SIG-M5 treated with dmso at 0.1 percent for 504 hours (cell line): ENCODE measurements at regions not wholly inside any gene's neighbourhood (a gene's known extent, or its start where the extent isn't known, plus 50 kb on each side); places are given as distances from the start of the nearest gene placed in this dataset.

Experiments
- DNase-seq: peaks from one replicate; lab custom pipeline; 2025; ENCODE audit not compliant: unreplicated experiment; lab: John Stamatoyannopoulos, UW

DNA sequence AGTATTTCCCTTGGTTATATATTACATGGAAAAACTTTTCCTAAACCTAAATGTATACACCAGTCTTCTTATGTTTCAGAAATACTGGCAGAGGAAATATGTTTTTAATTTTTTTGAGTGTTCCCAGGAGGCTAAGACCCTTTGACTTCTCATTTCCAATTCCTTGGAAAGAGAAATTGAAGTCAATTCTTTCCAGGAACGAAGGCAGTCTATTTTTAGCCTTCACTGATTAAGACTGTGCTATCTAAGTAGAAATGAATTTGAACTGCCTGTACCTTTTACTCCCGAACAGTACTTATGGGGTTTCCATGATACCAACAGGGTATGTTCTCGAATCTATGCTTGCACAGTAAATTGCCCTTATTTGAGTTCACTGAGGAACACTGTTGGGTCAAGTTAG lies 340.3 kb upstream of the CD180 start:
- no peak for DNase-seq

DNA sequence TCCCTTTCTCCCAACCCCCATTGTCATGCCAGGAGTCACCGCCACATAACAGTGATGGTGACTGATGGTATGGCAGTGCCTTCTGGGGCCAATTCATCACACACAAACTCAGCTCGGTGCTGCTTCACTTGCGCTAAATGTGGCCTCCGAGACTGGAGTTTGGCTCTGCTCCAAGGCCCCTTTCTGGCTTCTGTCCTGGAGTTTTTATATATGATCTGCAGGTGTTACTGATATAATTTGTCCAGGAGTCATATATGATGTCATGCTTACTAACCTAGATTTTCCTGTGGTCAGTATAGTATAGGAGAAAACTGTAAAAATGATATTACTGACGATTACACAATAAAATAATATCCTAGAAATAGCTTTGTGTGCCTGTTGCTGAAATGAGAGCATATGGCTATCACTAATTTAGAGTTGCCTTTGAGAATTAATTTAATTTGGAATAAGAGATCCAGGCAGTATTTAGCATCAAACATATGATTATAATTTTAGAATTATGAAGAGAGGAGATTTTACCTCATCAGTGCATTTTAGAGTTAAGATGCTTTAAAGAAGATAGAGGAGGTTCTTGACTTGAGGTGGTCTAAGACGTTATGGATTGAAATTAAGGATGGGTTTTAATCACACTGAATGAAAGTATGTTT lies 334.1 kb upstream of the CD180 start:
- DNase-seq: no peak

DNA sequence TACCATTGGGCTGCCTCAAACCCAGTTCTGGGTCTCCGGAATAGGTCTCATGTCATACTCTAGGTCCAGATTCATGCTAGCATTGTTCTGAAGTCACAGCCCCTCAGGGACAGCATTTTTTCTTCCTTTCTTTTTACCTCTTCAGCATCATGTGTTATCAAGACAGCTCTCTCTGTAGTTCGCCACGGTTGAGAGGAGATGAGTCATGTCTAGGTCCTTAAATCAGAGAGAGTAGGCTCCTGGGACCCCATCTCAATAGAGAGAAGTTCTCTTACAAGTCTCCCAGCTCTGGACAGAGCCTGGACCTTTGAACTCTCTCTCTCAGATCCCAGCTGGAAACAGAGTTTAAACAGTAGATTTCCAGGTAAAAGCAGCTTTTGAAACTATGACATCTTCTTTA lies 332.4 kb upstream of the CD180 start:
- DNase-seq: no peak

DNA sequence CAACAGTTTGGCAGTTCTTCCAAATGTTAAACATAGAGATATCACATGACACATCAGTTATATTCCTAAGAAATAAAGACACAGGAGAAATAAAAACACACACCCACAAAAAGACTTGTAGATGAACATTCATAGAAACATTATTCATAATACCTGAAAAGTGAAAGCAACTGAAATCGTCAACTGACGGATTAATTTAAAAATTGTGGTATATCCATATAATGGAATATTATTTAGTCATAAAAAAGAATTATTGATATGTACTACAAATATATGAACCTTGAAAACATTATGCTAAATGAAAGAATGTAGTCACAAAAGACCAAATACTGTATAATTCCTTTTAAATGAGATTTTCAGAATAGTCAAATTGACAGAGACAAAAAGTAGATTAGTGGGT lies 330.2 kb upstream of the CD180 start:
- DNase-seq: no peak

DNA sequence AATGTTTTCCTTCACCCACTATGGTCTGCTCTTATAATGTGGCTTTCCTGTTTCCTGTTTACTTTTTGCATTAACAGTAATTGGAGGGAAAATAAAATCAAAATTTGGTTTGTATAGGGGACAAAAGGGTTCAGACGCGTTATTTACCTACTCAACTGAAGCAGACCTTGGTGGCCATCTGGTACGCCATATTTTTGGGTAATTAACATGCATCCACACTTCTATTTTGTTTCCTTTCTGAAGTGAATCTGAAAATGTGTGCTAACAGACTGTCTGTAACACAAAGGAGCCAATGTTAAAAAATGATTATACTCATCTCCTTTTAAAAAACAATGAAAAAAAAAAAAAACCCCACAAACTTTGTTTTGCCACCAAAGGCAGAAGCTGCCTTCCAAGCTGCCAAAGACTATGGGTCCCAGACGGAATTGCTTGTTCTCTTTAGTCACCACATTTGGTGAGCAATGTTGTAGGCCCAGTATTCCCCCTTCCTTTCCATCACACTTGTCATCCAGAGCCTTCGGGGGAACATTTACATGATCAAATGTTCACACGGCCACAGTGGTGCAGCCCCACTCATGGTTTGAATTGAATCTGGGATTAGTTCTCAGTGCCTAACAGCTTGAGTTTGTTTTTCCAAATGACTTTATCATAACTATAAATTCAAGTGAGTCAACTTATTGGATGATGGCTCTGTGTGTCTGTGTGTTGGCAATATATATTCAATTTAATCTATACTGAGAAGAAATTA lies 323.7 kb upstream of the CD180 start:
- no peak for DNase-seq

DNA sequence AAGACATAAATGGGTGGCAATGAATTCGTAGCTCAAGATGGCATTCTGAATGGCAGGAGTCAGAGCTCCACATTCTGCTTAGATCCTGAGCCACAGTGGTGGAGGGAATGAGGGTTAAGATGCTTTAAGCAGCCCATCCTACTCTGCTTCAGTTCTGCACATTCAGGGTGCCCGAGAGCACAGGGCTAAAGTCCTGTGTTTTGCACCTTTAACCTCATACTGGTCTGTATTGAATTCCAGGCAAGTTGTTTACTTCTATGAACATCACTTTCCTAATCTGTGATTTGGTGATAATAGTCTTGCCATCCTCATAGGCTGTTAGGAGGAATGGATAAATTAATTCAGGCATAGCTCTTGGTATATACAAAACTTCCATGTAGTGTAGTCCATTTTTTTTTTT lies 321.6 kb upstream of the CD180 start:
- DNase-seq: no peak

DNA sequence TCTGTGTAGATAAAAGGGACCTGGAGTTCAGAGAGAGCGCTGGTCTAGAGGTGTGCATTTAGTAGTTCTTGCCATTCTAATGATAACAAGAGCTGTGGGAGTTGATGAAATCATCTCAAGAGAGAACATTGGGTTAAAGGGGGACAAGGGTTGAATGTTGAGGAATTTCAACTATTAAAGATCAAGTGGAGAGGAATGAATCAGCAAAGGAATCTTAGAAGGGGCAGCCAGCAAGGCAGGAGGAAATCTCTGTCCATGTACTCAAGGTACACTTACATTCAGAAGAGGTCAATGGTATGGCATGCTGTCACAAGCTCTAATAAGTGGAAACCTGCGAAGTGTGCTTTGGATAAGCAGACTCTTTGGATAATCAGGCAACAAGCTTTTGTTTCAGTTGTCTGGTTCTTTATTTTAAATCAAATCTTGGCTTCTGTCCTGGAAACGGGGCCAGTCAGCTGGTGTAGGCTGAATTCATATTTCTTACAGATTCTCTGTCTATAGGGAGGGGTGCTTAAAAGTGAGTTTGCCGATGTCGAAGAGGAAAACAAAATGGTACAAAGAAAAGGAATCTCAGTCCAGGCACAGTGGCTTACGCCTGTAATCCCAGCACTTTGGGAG lies 320.5 kb upstream of the CD180 start:
- no peak for DNase-seq

DNA sequence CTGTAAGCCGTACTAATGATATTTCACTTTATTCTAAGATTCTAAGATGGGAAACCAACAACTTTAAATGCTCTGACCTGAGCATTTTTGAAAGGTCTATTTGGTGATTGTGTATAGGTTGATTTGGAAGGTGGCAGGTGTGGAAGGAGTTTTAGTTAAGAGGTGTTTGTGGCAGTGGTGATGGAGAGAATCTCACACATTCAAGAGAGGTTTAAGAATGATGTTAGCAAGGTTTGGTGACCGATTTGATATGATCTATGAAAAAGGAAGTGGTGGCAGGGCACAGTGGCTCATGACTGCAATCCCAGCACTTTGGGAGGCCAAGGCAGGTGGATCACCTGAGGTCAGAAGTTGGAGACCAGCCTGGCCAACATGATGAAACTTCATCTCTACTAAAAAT lies 319.2 kb upstream of the CD180 start:
- no peak for DNase-seq

DNA sequence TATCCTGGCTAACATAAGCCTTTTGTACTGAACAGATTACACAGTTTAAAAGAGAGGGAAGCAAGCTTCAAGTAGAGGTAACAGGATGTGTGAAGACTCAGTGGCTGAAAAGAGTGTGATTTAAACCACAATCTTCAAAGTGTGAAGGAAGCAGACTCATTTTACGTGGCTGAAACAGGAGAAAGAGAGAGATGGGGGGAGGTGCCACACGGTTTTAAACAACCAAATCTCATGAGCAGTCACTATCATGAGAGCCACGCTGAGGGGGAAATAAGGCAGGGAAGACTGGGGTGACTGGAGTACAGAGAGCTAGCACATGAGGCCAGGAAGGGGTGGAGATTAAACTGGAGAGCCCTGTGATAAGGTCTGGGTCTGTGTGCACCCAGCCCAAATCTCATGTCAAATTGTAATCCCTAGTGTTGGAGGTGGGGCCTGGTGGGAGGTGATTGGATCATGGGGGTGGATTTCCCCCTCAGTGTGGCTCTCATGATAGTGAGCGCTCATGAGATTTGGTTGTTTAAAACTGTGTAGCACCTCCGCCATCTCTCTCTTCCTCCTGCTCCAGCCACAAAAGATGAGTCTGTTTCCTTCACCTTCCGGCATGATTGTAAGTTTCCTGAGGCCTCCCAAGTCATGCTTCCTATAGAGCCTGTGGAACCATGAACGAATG lies 318.6 kb upstream of the CD180 start:
- DNase-seq: no peak

DNA sequence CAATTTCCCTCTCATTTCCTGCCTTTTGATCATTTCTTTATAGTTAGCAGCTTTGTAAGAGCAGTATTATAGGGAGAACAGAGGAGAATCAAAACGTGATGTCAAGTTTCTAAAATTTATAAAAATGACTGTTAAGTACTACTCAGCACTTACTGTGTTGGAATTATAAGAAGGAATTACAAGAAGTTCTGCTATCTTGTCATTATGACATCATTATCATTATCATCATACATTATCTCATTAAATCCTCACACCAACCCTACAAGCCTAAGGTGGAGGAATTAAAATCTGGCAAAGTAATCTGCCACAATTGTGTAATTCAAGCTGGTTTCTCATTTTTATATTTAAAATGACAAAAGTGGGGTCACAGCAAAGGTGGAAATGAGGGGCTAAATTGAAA lies 316.2 kb upstream of the CD180 start:
- DNase-seq: no peak

DNA sequence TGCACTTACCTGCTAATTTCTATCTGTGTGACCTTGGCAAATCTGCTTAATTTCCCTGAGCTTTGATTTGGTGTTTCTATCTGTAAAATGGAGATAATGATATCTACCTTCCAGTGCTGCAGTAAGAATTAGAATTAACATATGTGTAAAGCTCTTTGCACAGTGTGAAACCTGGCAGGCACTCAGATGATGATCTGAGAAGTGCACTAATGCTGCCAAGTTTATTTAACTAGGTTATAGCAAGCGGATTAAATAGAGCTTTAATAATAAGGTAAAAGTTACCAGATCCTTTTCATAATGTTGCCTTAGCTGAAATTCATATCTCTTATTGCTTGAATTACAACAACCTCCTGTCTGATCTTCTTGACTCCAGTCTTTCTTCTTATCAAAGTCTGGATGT lies 315.3 kb upstream of the CD180 start:
- no peak for DNase-seq

DNA sequence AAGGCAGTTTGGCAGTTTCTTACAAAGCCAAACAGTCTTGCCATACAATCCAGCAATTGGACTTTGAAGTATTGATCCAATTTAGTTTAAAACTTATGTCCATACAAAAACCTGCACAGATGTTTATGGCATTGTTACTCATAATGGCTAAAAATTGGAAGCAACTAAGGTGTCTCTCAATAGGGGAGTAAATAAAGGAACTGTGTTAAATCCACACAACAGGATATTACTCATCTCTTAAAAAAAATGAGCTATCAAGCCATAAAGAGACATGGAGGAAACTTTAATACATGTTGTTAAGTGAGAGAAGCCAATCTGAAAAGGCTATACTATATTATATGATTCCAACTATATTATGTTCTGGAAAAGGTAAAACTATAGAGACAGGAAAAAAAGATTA lies 313.6 kb upstream of the CD180 start:
- no peak for DNase-seq

DNA sequence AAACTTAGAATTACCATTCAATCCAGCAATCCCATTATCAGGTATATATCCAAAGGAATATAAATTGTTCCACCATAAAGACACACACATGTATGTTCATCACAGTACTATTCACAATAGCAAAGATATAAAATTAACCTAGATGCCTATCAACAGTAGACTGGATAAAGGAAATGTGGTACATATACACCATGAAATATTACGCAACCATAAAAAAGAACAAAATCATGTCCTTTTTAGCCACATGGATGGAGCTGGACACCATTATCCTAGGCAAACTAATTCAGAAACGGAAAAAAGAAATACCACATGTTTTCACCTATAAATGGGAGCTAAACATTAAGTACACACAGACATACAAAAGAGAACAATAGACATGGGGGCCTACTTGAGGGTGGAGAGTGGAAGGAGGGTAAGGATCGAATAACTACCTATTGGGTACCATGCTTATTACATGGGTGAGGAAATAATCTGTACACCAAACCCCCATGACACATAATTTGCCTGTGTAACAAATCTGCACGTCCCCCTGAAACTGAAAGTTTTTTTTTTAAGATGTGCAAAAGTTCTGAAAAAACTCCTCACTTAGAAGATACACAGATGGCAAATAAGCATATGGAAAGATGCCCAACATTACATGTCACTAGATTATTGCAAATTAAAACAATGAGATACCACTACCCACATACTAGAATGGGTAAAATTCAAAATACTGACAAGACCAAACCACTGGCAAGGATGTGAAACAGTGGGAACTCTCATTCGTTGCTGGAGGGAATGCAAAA lies 313.0 kb upstream of the CD180 start:
- DNase-seq: no peak

DNA sequence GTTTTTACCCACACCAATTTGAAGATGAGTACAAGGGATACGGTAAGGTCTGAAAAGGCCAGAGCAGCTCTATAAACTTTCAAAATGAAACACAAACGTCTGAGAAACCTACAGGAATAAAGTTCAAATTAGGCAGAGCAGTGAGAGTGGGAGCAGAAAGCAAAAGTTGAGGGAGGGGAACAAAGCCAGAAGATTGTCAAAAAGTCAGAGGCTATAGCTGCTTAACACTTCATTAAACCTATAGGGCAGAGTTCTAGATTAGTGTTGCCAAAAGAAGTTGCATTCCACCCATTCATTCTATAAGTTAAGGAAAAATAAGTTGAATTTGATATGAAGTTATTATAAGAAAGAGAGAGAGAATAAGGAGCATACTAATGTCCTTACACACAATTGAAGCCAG lies 309.6 kb upstream of the CD180 start:
- no peak for DNase-seq

DNA sequence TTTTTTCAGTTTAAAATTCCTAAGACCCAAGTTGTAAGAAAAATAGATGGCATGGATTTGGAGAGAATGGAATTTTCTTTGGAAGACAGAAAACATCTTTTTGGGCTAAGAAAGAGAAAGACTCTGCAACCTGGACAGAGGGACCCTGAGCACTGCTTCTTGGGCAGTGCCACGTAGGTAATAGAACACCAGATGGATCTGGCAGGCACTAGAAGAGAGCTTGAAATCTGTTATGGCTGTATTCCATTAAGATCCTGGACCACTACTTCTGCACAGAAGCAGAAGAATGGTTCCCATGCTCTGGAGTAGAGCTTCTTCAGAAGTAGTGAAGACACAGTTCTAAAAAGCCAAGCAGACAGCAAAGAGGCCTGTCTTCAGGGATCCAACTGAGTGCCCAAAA lies 306.4 kb upstream of the CD180 start:
- DNase-seq: no peak

DNA sequence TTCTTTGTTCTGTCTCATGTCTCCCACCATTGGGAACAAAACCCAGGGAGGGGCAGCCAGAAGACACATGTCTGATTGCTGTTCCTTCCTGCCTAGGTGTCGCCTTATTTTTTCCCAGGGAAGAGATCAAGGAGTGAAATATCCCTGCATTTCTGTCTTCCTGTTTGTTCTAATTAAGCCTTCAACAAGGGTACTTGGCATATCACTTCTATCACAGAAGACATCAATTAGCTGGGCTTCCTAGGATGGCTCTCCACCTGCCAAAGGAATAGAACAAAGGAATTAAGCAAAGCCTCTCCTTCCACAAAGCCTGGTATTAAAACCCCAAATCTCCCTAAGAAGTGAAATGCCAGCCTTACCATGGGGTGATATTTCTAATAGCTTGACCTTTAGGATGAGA lies 299.5 kb upstream of the CD180 start:
- DNase-seq: no peak

DNA sequence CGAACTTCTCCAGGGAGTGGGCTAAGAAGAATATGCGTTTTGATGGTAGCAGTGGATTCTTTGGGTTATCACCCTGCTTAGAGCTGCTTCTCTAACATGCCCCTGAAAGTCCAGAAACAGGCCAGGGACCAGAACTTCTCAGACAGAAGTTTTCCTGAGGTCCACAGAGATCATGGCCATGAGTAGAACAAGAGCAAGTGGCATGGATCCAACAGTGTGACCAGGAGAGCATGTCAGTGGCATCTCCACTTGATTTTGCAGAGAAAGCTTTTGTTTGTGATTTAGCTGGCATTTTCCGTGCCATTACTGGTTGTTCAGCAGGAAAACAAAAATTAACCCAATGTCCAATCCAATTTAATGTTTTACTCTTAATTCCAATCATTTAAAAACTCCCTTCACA lies 298.5 kb upstream of the CD180 start:
- DNase-seq: no peak

DNA sequence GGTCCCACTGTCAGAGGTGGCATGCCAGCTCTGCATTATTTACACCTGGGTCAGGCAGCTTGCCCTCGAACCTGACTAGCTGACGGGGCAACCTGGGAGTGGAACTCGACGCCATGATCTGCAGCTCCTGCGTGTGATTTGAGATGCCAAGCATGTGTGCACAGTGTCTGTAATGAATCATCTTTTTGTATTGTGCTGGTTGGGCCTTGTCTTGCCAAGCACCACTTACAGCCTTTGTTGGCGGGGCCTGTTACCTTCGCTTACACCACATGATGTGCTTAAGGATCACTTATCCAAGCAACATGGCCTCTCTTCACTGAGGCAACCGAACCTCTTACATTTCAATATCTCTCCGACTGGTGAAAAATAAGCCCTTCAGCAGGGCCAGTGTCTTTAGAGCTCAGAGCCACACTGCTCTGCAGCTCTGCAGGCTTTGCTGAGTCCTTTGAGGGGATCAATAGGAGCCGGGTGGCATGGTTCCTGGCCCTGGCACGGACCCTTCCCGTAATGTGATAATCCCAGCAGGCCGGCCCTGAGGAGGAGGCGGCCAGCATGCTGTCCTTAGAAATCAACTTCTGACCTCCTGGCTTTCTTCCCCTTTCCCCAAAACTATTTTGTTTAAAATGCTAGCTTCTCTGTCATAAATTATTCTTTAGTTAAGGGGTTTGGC lies 297.7 kb upstream of the CD180 start:
- no peak for DNase-seq

DNA sequence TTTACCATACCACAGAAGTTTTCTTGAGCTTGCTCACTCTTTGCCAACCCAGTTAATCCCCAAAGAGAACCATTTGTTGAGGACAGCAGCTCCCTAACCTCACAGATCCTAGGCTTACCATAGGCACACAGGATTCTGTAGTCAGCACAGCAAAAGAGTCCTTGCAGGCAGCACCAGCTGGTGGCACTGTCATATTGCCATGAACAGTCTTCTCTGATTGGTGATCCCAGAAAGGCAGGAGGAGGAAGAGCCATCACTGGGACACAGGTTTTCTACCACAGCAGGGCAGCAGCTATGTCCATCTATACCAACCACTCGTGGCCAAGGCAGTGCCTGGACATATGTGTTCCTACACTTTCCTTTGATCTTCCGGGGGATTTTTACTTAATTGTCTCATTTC lies 297.1 kb upstream of the CD180 start:
- DNase-seq: peak; percentile 23

DNA sequence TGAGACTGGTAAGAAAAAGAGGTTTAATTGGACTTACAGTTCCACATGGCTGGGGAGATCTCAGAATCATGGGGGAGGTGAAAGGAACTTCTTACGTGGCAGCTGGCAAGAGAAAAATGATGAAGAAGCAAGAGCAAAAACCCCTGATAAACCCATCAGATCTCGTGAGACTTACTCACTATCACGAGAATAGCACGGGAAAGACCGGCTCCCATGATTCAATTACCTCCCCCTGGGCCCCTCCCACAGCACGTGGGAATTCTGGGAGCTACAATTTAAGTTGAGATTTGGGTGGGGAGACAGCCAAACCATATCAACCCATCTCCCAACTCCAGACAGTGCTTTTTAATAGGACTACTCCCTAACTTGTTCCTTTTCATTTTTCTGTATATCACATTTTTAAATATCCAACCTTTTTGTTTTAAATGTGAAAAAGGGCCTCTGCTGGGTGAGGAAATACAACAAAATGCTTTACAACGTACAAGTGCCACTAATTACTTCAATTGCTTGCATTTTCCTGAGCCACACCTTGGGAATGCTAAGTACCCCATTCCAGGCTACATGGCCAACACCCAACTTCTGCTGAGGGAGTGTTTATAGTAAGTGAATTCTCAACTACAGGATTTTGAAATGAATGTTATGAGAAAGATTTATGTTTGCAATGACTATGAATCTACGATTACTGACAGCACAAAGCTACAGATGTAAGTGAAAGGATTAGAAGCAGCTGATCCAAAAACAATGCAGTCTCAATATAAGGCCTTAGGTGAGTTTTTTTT lies 294.1 kb upstream of the CD180 start:
- DNase-seq: no peak
